ENCODE measurements at regions not wholly inside any gene's neighbourhood (a gene's known extent, or its start where the extent isn't known, plus 50 kb on each side); places are given as distances from the start of the nearest gene placed in this dataset.

GRCh38 chr6:133701633-133702331 is 187.1 kb upstream of the TCF21 start:
- TF ChIP-seq ZNF274 (IDR thresholded peaks at IDR 0.05; ENCODE audit: low read depth, low read length) (no peak), YY1 (IDR thresholded peaks at IDR 0.05; ENCODE audit: insufficient read depth, insufficient read length) (no peak), SUZ12 (IDR thresholded peaks at IDR 0.05; ENCODE audit: extremely low read depth, insufficient read depth, insufficient read length) (no peak)
